Panc1 (cell line): ENCODE measurements at regions not wholly inside any gene's neighbourhood (a gene's known extent, or its start where the extent isn't known, plus 50 kb on each side); places are given as distances from the start of the nearest gene placed in this dataset.
A peak's percentile ranks its signal among the peaks of the same experiment; 100 is the strongest.

Source experiments
- ATAC-seq: fragments of 200-7000 bp; cut with Tn5 transposase; 2 replicates; pipeline ENCODE4 v1.9.1; 2020; ENCODE audit warnings: mild to moderate bottlenecking, moderate library complexity
- BruUV-seq: library from RNA; stranded (reverse); fragments of 400-500 nt; replicated peaks from 2 replicates; lab custom pipeline; 2021; lab: Mats Ljungman, UMichigan
- CTCF ChIA-PET: fragments of 300-600 bp; sonication (Branson Sonifier 250); formaldehyde crosslinking; loops from one replicate; lab custom pipeline; 2022; ENCODE audit warnings: antibody characterized with exemption; lab: Charles Lee
- POLR2A ChIA-PET: fragments of 300-600 bp; sonication (Branson Sonifier 250); formaldehyde crosslinking; loops from one replicate; lab custom pipeline; 2022; ENCODE audit warnings: antibody characterized with exemption; lab: Charles Lee
- DNase-seq: peaks from one replicate; pipeline ENCODE4 v3.0.0-alpha.2; 2010; ENCODE audit warnings: low read depth, low spot score
- H3K27ac ChIP-seq: 2 replicates; pipeline ENCODE4 v1.5.1; 2011; ENCODE audit warnings: mild to moderate bottlenecking, low read length, inconsistent platforms
- H3K27me3 ChIP-seq: fragments of 200-500 bp; sonication (Bioruptor generic); 2 replicates; pipeline ENCODE4 v1.6.0; 2014; ENCODE audit warnings: low read length, inconsistent platforms; ENCODE audit not compliant: control insufficient read depth, insufficient read depth
- H3K36me3 ChIP-seq: fragments of 200-500 bp; sonication (Bioruptor generic); 2 replicates; pipeline ENCODE4 v1.5.1; 2014; ENCODE audit warnings: inconsistent platforms, mild to moderate bottlenecking, low read length, moderate library complexity; ENCODE audit not compliant: control insufficient read depth, insufficient read depth
- H3K4me1 ChIP-seq: 2 replicates; pipeline ENCODE4 v1.5.1; 2011; ENCODE audit warnings: inconsistent platforms, mild to moderate bottlenecking, low read length, moderate library complexity; ENCODE audit not compliant: control insufficient read depth, insufficient read depth
- H3K4me3 ChIP-seq, 2 experiments: 2 replicates each; pipeline ENCODE4 v1.5.1; 2011 to 2012; ENCODE audit warnings: low read depth in 2 of 2, low read length in 2 of 2, mild to moderate bottlenecking in 2 of 2, inconsistent platforms in 1 of 2, moderate library complexity in 1 of 2
- H3K9me3 ChIP-seq: fragments of 200-500 bp; sonication (Bioruptor generic); 2 replicates; pipeline ENCODE4 v1.5.1; 2014; ENCODE audit warnings: low read depth, mild to moderate bottlenecking, inconsistent platforms, low read length, moderate library complexity; ENCODE audit not compliant: control insufficient read depth, insufficient read depth
- CTCF ChIP-seq: fragments of 450-650 bp; IDR thresholded peaks from 2 replicates; pipeline ENCODE4 v1.5.1; 2017; ENCODE audit warnings: mild to moderate bottlenecking
- POLR2AphosphoS5 ChIP-seq: IDR thresholded peaks from 2 replicates; pipeline ENCODE4 v1.6.1; 2012; ENCODE audit warnings: mild to moderate bottlenecking, low read depth, low read length, moderate library complexity
- REST ChIP-seq, 2 experiments: IDR thresholded peaks; 2 replicates each; pipeline ENCODE4 v1.6.1; 2011 to 2012; ENCODE audit warnings: low read depth in 2 of 2, control low read depth in 1 of 2, low read length in 1 of 2, mild to moderate bottlenecking in 1 of 2, moderate library complexity in 1 of 2; ENCODE audit not compliant: insufficient read depth in 1 of 2
- SIN3A ChIP-seq: IDR thresholded peaks from 2 replicates; pipeline ENCODE4 v1.6.1; 2012; ENCODE audit warnings: low read depth, mild to moderate bottlenecking, low read length, moderate library complexity, borderline replicate concordance; ENCODE audit not compliant: insufficient read depth
- TCF7L2 ChIP-seq: IDR thresholded peaks from 2 replicates; pipeline ENCODE4 v1.6.1; 2011; ENCODE audit warnings: mild to moderate bottlenecking, low read depth, low read length, inconsistent platforms
- in situ Hi-C: cut with HindIII; loops from 2 replicates; pipeline ENCODE4 v1.10.0; 2016; ENCODE audit warnings: low sequenced_read_pairs, low pct_unique_long_range_greater_than_20kb
- intact Hi-C: fragments of 100-400 bp; cut with micrococcal nuclease; formaldehyde crosslinking; loops from one replicate; pipeline ENCODE4 v1.10.0; 2022; ENCODE audit not compliant: unreplicated experiment

- DNase-seq (no peak), ATAC-seq (no peak)
- H3K27me3 ChIP-seq, result no peaks in the 10 kb centered on the region
- in situ Hi-C loops, result loop anchor here (10.0 kb wide), 1 partner anchor 144 kb away; no protein-coding TSS in a partner anchor
- no peaks in the 10 kb centered on the region for H3K9me3 ChIP-seq
- CTCF ChIA-PET, result no interaction called here
- intact Hi-C loops, result no loop called here
- BruUV-seq, result no TSS peak
- no peaks in the 10 kb centered on the region for H3K36me3 ChIP-seq
- peak overlapping the region; percentile 67; the same call in 1 of the 2 replicates for H3K27ac ChIP-seq
- POLR2A ChIA-PET, result no interaction called here
- TF ChIP-seq TCF7L2 (no peak), REST (IDR thresholded peaks at IDR 0.05; ENCODE audit: insufficient read depth in 1 of 2, low read depth in 2 of 2, low read length in 1 of 2) (no peak)
- H3K4me1 ChIP-seq, result peaks cover 18% of the 10 kb centered on the region
- no peak overlapping the region for H3K4me3 ChIP-seq
Observed at GRCh38 chr1:236341298-236341697, 52.8 kb upstream of the EDARADD start.

GRCh38 chr1:236338096-236338495 is 56.0 kb upstream of the EDARADD start:
- Histone ChIP-seq H3K4me1 (peaks cover 7% of the 10 kb centered on the region), H3K27me3 (no peaks in the 10 kb centered on the region), H3K36me3 (no peaks in the 10 kb centered on the region), H3K4me3 (no peak overlapping the region), H3K9me3 (no peaks in the 10 kb centered on the region), H3K27ac (peak overlapping the region; percentile 2; the same call in 1 of the 2 replicates)
- ATAC-seq (no peak), DNase-seq (no peak)
- in situ Hi-C loops (no loop called here), intact Hi-C loops (no loop called here)
- TF ChIP-seq POLR2AphosphoS5 (no peak), REST (IDR thresholded peaks at IDR 0.05; ENCODE audit: insufficient read depth in 1 of 2, low read depth in 2 of 2, low read length in 1 of 2) (no peak), TCF7L2 (no peak), SIN3A (no peak), CTCF (no peak)
- CTCF ChIA-PET, result interaction anchor here (0.7 kb wide), 1 partner anchor 54 kb away, joined by 4 read pairs; no protein-coding TSS in a partner anchor
- POLR2A ChIA-PET, result no interaction called here
- BruUV-seq, result no TSS peak
